HG03103 (cell line): ENCODE measurements at regions not wholly inside any gene's neighbourhood (a gene's known extent, or its start where the extent isn't known, plus 50 kb on each side); places are given as distances from the start of the nearest gene placed in this dataset.

Experiments used
- ATAC-seq: cut with Tn5 transposase; IDR thresholded peaks from one replicate; pipeline ENCODE4 v1.9.1; 2021; ENCODE audit warnings: low read depth; ENCODE audit not compliant: unreplicated experiment

- no peak for ATAC-seq
These were observed 324.3 kb downstream of the TGFB2 start for GRCh38 chr1:218669431-218669830.

GRCh38 chr1:218670875-218671274, 325.7 kb downstream of the TGFB2 start:
- ATAC-seq = no peak

- no peak for ATAC-seq
These were observed 326.4 kb downstream of the TGFB2 start for GRCh38 chr1:218671573-218671972.

GRCh38 chr1:218673170-218673569, 328.0 kb downstream of the TGFB2 start:
- ATAC-seq = no peak

- ATAC-seq = no peak
These were observed 329.2 kb downstream of the TGFB2 start for GRCh38 chr1:218674280-218674773.

DNA sequence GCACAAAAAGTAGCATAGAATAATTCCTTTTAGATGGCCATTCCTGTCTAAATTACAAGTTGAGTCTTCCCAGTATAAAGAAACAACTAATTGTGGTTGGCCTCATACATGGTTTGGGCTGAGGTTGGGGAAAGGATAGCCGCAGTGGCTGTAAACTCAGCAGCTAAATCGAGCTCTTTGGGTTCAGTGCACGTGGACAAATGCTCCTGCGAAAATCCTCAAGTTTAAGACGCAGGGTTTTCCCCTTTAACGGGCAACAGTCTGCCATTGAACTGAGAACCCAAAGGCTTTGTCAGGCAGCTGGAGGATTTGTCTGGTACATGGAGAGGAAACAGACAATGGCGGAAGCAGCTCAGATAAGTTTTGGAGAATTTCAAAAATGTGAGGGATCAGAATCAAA, 331.9 kb downstream of the TGFB2 start:
- no peak for ATAC-seq

- no peak for ATAC-seq
These were observed 334.3 kb downstream of the TGFB2 start for GRCh38 chr1:218679391-218679790.

DNA sequence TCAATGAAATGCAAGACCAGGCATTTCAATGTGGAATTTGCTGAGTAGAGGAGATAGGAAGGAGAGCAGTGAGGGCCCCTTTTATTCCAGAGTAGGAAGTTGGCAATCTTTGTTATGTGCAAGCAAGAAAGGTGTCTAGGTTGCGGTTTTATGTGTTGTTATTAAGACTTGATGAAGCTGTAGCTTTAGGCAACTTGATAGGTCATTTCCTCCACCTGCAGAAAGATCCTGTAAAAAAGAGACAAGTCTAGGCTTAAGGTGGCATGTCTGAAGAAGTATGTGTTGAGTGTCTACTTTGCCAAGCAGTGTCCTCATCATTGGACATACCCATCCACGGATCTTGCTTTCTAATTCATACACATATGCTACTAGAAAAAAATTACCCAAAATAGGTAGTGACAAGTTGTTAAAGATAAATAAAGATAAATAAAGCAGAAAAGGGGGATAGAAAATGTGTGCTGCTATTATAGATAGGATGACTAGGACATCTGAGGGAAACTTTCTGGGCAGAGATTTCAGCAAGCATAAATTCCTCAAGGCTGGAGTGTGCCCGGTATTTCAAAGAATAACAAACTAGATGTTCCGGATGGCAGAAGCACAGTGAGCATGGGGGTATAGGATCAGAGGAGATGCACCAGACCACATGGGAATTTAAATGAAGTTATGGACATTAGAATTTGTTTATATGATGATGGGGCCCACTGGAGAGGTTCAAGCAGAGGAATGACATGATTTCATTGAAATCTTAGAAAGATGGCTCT, 335.0 kb downstream of the TGFB2 start:
- ATAC-seq = no peak

DNA sequence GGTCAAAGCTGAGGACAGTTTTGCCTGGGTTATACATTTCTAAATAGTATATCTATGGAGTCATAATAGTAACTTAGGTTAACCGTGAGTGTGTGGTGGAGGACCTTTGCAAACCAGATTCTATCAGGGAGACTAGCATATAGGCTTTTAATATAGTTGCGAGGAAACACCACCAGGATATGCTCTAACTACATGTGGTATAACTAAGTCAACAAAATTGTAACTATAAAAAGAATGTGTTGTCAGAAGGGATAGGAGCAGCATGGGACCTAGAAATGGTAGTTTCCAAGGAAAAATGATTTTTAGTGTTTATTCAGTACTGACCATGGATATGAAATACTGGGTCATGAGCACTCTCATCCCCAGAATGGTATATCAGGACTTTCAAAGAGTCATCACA, 338.1 kb downstream of the TGFB2 start:
- ATAC-seq = no peak

DNA sequence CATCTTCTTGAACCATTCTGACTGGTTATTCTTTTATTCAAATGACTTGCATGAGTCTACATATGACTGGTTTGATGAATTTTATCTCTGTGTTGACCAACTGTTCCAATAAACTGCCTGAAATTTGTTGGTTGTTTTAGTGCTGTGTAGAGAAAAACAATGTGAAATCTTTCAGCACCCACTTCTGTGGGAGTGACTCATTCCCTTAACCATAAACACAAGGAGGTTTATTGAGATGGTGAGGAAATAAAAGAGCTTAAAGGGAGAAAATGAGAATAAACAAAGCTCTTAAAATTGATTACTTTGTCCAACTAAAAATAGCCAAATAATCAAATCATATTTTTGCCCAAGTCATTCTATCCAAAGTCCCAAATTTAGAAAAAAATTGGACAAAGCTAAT, 341.1 kb downstream of the TGFB2 start:
- ATAC-seq = no peak

- ATAC-seq = no peak
These were observed 341.6 kb downstream of the TGFB2 start for GRCh38 chr1:218686761-218687160.

DNA sequence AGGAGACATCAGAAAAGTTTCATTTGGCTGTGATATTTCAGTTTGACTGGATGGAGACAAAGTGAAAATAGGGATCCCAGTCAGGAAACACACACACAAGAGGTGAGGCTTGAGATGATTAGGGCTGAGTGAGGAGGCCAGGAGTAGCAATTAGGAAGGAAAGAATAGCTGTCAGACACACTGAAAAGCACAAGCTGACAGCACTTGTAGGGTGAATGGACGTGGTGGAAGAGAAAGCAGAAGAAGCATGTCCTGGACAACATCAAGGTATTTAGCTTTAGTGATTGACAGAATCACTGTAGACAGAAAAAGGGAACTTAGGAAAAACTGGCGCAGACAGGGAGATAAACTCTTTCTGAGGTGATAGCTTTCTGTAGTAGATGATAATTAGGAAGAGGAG, 347.7 kb downstream of the TGFB2 start:
- no peak for ATAC-seq

DNA sequence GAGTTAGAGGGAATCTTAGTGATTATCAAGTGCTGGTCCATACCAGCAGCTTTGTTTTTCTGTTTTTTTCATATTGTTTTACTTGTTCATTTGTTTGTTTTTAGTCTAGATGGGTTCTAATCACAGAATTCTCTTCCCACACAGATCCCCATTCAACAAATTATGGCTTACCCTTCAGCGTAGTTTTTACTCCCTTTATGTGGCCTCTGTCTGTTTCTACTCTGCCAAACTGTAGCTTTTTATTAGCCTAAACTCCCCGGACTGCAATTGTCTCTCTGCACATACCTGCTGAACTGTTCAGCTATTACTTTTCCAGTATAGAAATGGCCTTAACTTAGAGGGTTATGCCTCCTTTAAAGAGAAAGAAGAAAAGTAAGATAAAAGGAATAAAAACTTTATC, 348.5 kb downstream of the TGFB2 start:
- no peak for ATAC-seq

- no peak for ATAC-seq
These were observed 348.9 kb downstream of the TGFB2 start for GRCh38 chr1:218694085-218694484.

DNA sequence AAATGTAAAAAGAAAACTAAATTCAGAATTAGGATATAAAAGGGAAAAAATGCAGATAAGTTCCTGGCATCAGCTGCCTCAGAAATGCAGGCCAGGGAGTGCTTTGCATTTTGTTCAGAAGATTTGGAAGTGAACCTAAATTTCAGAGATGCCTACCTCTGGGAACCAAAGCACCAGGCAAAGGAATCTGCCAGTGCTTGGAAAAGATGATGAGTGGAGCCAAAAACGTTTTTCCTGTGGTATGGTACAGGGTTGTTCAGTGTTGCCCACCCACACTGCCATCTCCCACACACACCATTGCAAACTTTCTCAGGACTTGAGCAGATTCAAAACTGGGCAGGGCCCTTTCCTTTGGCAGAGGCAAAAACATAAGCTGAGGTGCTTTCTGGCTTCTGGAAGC, 349.5 kb downstream of the TGFB2 start:
- ATAC-seq = no peak

DNA sequence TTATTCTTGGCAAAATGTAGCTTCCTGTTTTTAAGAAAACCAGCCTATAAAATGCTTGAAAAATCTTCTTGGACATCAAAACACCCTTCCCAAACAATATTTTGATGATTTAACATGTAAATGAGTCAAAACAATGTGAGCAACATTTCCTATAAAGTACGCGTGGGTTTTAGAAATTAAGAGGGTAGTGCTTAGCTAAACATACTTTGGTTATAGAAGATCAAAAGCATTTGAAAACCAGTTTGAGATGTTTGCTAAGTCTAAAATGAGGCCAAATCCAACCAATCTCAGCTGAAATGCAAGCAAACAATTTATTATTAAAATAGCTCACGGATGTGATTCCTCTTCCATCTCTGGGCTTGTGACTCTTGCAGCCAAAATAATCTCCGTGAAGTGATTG, 350.4 kb downstream of the TGFB2 start:
- ATAC-seq = no peak

DNA sequence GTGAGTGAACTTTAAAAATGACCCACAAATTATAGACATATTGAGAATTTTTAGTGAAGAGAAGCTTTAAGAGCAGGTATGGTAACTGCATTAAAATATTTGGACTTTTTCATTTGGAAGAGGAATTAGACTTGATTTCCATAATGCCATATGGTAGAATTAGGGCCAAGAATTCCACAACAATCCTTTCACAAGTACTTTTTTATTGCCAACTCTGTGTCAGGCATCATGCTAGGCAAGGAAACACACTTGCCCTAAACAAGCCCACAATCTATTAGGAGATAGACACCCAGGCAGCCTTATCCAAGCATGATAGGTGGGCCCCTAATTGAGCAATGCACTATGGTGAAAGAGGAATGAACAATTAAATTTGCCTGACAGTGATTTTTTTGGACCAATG, 353.0 kb downstream of the TGFB2 start:
- no peak for ATAC-seq

DNA sequence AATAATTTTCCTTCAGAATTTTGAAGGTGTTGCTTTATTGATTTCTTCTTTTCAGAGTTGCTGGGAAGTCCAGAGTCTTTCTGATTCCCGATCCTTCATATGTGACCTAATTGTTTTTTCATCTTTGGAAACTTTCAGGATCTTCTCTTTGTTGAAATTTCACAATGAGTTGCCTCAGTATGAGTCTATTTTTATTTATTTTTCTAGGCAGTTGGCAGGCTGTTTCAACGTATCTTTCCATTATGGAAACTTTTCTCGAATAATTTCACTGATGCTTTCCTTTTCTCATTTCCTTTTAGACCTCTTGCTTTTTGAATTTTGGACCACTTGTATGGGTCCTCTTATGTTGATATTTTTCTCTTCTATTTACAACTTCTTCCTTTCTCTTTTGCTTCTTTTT, 354.3 kb downstream of the TGFB2 start:
- ATAC-seq = no peak

DNA sequence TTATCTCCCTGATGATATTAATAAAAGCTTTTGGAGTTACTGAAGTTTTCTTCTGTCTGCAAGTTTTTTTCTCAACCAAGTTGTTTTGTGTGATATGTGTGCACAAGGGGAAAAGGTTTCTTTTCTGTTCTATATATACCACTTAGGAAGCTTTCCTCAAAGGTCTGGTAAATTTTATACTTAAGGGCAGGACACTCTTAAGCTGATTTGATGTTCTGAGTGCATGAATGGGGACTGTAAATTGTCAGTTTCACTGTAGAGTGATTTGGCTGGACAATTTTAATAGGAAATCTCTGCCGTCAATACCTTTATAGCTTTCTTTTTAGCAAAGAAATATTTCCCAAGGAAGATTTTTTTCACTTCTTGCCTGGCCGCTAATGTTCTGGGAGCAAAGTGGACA, 354.7 kb downstream of the TGFB2 start:
- no peak for ATAC-seq

DNA sequence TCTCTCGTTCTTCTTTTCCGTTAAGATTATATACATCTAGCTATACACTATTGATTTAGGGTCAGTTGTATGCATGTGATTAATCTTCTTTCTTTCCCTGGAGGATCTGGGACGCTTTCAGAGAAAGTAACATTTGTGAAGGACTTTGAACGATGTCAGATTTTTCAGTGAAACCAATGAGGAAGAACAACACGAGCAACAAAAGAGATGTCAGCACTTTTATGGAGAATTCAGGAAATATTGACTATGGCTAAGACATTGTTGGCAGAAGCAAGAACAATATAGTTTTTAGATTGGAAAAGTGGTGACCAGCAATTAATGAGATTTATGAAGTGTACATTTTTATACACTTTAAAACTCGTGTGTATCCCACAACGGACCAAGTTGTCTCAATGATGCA, 355.5 kb downstream of the TGFB2 start:
- ATAC-seq = no peak

DNA sequence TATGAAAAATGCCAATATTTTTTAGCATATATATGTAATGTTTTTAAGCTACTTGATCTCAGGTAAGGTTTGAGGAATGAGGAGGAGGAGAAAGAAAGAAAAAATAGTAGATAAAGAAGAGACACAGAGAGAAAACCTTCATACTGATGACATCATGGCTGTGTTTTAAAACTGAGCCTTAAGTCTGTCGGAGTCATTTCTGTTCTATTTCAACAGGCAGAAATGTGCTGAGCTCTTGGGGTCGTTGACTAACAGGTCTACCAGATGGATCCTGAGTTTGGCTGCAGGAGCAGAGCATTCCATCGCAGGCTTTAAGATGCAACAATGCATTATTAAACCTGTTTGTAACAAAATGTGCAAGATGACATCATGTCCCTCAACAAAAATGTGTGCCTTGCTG, 356.0 kb downstream of the TGFB2 start:
- no peak for ATAC-seq

GRCh38 chr1:218702775-218703174, 357.6 kb downstream of the TGFB2 start:
- ATAC-seq = no peak

- no peak for ATAC-seq
These were observed 358.7 kb downstream of the TGFB2 start for GRCh38 chr1:218703836-218704235.
